Mucosa of stomach (tissue), 1 donor: ENCODE measurements at regions not wholly inside any gene's neighbourhood (a gene's known extent, or its start where the extent isn't known, plus 50 kb on each side); places are given as distances from the start of the nearest gene placed in this dataset.

Experiments
- H3K27me3 ChIP-seq: one replicate; pipeline ENCODE4 v1.7.0; 2013; ENCODE audit warnings: mild to moderate bottlenecking, low read length; ENCODE audit not compliant: control insufficient read depth, insufficient read depth
- H3K36me3 ChIP-seq: one replicate; pipeline ENCODE4 v1.7.0; 2013; ENCODE audit warnings: low read length; ENCODE audit not compliant: control insufficient read depth, insufficient read depth
- H3K4me1 ChIP-seq: one replicate; pipeline ENCODE4 v1.7.0; 2013; ENCODE audit warnings: mild to moderate bottlenecking, low read length; ENCODE audit not compliant: control insufficient read depth, insufficient read depth
- H3K4me3 ChIP-seq: one replicate; pipeline ENCODE4 v1.7.0; 2013; ENCODE audit warnings: low read length
- H3K9ac ChIP-seq: one replicate; pipeline ENCODE4 v1.7.0; 2013; ENCODE audit warnings: mild to moderate bottlenecking, low read length, moderate library complexity
- H3K9me3 ChIP-seq: one replicate; pipeline ENCODE4 v1.7.0; 2013; ENCODE audit warnings: mild to moderate bottlenecking, low read length, moderate library complexity; ENCODE audit not compliant: control insufficient read depth
- donor health status: Pancreatic carcinoma.

DNA sequence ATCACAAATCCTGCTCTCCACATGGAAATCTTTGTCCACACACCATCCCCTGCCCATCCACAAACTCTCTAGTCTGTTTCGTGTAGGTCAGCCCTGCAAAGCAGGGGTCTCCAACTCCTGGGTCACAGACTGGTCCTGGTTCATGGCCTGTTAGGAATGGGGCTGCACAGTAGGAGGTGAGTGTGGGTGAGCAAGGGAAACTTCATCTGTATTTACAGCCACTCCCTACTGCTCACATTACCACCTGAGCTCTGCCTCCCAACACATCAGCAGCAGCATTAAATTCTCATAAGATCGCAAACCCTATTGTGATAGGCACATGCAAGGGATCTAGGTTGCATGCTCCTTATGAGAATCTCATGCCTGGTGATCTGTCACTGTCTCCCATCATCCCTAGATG, 242.1 kb downstream of the FGFR2 start:
- Histone ChIP-seq H3K9me3 (no peaks in the 10 kb centered on the region), H3K27me3 (no peaks in the 10 kb centered on the region), H3K36me3 (no peaks in the 10 kb centered on the region), H3K9ac (no peak overlapping the region), H3K4me3 (no peak overlapping the region), H3K4me1 (peaks cover 17% of the 10 kb centered on the region)

DNA sequence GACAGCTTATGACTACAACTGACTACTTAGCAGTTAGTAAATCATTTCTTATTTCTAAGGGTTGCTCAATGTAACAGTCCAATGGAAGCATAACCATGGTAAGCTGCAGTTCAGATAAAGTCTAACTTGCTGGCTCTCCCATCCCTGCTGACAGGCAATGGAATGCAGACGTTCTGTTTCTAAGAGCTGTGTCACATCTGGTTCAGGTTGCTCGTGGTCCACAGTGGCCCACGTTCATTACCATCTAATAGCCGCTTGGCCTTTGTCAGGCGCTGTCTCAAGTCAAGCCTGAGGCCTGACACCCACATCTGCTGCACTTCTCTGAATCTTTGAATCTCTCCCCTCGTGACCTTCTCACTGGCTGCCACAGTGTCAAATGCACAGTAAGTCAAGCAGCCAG, 240.8 kb downstream of the FGFR2 start:
- H3K4me3 ChIP-seq = no peak overlapping the region
- no peaks in the 10 kb centered on the region for H3K36me3 ChIP-seq
- no peaks in the 10 kb centered on the region for H3K9me3 ChIP-seq
- peaks cover 14% of the 10 kb centered on the region for H3K4me1 ChIP-seq
- H3K27me3 ChIP-seq = no peaks in the 10 kb centered on the region
- no peak overlapping the region for H3K9ac ChIP-seq

DNA sequence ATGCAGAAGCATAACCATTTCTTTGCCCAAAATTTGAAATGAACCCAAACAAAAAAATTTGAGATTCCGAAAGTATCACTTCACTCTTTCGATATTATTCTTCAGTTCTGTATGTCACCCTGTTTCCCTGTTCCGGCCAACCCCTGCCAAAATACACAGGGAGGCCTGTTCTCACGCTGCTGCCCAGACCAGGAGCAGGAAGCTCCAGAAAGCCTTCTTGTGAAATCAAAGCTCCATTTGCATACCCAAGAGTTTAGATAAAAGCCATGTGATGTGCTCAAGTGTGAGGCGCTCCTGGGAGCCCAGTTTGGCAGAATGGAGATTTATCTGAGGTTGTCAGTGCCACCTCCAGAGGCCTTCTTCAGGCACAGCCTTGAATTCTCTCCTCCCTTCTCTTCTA, 236.2 kb downstream of the FGFR2 start:
- H3K36me3 ChIP-seq = no peaks in the 10 kb centered on the region
- peaks cover 10% of the 10 kb centered on the region for H3K4me1 ChIP-seq
- no peak overlapping the region for H3K4me3 ChIP-seq
- no peaks in the 10 kb centered on the region for H3K27me3 ChIP-seq
- H3K9ac ChIP-seq = no peak overlapping the region
- H3K9me3 ChIP-seq = no peaks in the 10 kb centered on the region

DNA sequence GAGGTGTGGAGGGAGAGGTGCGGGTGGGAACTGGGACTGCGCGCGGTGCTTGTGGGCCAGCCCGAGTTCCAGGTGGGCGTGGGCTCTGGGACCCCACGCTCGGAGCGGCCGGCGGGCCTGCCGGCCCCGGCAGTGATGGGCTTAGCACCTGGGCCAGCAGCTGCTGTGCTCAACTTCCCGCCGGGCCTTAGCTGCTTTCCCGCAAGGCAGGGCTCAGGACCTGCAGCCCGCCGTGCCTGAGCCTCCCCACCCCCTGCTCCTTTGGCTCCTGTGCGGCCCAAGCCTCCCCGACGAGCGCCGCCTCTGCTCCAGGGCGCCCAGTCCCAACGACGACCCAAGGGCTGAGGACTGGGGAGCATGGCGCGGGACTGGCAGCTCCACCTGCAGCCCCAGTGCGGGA, 232.7 kb downstream of the FGFR2 start:
- Histone ChIP-seq H3K9ac (no peak overlapping the region), H3K9me3 (no peaks in the 10 kb centered on the region), H3K4me3 (no peak overlapping the region), H3K36me3 (no peaks in the 10 kb centered on the region), H3K27me3 (no peaks in the 10 kb centered on the region), H3K4me1 (peaks cover 11% of the 10 kb centered on the region)

DNA sequence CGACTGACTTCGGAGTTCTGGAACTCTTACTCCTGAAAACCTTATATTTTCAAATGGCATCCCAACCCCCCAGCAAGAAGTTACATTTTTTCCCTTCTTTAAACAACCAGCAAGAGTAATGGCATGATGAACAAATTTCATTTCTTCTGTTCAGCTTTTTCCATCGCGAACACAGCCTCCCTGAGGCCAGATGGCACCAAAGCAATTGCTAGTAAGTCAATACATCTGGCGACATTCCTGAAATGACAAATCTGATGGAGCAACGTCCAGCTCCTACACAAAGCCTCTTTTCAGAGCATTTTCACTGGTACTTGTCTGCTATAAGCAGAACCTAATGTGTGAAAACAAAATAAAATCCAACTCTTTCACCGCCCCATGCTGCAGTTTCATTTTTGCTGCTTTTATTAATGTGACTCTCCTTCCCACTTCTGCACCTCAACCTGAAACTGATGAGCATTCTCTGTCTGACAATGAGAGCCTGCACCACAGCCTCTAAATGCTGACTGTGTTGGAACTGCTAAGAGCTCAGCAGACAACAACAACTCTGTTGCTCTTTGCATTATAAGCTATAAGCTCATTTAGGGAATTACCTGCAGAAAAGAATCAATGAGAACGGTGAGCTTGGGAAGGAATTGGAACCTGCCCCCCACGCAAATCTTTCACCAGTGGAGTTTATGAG, 229.8 kb downstream of the FGFR2 start:
- Histone ChIP-seq H3K27me3 (no peaks in the 10 kb centered on the region), H3K9me3 (no peaks in the 10 kb centered on the region), H3K9ac (no peak overlapping the region), H3K4me3 (no peak overlapping the region), H3K4me1 (peaks cover 7% of the 10 kb centered on the region), H3K36me3 (no peaks in the 10 kb centered on the region)

DNA sequence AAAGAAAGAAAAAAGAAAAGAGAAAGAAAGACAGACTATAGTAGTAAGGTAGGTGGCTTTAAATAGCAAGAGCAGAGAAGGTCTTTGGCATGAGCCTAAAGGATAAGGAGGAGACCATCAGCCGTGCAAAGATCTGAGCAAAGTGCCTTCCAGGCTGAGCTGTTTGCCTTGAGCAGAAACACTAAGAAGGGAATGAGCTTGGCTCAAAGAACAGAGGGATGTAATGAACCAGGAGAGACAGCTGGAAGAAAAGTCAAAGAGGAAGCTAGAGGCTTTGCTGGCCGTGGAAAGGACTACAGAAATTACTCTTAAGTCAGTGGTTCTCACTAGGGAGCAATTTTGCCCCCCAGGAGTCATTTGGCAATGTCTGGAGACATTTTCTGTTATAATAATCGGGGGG, 228.6 kb downstream of the FGFR2 start:
- no peak overlapping the region for H3K9ac ChIP-seq
- H3K9me3 ChIP-seq = no peaks in the 10 kb centered on the region
- H3K4me1 ChIP-seq = peaks cover 7% of the 10 kb centered on the region
- H3K27me3 ChIP-seq = no peaks in the 10 kb centered on the region
- H3K36me3 ChIP-seq = no peaks in the 10 kb centered on the region
- H3K4me3 ChIP-seq = no peak overlapping the region

DNA sequence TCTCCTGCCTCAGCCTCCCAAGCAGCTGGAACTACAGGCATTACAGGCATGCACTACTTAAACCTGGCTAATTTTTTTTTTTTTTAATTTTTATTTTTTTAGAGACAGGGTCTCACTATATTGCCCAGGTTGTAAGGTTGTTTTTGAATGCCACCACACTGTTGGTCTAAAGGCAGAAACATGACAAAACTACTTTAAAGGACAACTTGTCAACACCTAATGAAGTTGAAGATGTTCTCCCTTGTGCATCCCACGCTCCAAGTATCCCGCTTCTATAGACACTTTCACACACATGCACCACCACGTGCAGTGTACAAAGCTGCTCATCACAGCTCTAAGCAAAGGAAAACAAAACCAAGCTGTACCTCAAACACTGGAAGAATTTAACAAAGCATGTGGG, 226.4 kb downstream of the FGFR2 start:
- no peak overlapping the region for H3K4me3 ChIP-seq
- H3K9me3 ChIP-seq = no peaks in the 10 kb centered on the region
- no peak overlapping the region for H3K9ac ChIP-seq
- no peaks in the 10 kb centered on the region for H3K27me3 ChIP-seq
- H3K36me3 ChIP-seq = no peaks in the 10 kb centered on the region
- peaks cover 7% of the 10 kb centered on the region for H3K4me1 ChIP-seq

DNA sequence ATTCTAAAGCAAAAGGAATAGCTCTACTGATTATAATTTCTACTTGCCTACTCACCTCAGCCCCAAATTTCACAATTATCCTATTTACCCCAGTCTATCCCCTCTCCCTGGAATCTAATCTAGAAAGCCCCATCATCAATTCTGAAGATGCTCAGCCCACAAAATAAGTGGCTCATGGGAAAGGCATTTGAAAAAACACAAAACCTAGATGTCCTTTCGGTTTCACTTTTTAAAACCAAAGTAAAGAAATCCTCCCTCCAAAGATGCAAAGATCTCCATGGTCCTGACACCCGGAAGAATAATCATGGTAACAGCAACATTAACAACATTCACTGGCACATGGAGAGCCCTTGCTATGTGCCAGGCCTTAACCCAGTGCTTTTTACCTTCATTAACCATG, 224.8 kb downstream of the FGFR2 start:
- no peaks in the 10 kb centered on the region for H3K36me3 ChIP-seq
- H3K4me1 ChIP-seq = peaks cover 11% of the 10 kb centered on the region
- no peak overlapping the region for H3K9ac ChIP-seq
- no peak overlapping the region for H3K4me3 ChIP-seq
- H3K9me3 ChIP-seq = no peaks in the 10 kb centered on the region
- H3K27me3 ChIP-seq = no peaks in the 10 kb centered on the region

DNA sequence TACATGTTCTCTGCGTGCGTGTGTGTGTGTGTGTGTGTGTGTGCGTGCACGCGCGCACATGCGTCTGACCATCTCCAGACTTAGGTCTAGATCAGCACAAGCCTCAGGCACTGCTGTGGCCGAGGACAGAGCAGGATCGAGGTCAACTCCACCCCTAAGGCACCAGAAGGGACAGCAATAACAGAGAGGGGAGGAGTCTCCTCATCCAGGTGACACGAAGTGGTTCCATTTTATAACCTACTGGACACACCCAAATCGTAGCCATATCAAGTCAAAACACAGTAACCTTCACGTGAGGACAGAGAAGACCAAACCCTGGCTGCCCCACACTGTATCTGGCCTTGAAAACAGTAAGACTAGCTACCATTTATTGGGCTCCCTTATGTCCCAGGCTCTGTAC, 224.1 kb downstream of the FGFR2 start:
- Histone ChIP-seq H3K27me3 (no peaks in the 10 kb centered on the region), H3K36me3 (no peaks in the 10 kb centered on the region), H3K9ac (no peak overlapping the region), H3K9me3 (no peaks in the 10 kb centered on the region), H3K4me3 (no peak overlapping the region), H3K4me1 (peaks cover 13% of the 10 kb centered on the region)

DNA sequence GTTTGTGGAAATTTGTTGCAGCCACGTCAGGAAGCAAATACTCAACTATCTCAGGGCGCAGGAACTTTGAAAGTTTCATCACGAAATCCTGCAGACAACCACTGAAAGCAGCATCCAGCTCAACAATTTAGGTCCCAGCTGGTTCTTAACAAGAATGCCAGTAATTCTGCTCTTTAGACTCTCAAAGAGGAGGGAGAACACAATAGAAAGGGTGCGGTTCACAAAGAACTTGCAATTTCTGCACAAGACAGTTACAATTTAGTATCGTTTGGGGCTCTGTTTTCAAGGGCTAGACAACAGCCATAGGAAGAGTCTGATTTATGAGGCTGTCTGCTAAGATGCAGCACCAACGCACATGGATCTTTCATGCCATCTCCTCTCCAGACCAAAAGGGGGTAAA, 223.1 kb downstream of the FGFR2 start:
- Histone ChIP-seq H3K9ac (no peak overlapping the region), H3K9me3 (no peaks in the 10 kb centered on the region), H3K27me3 (no peaks in the 10 kb centered on the region), H3K4me1 (peaks cover 18% of the 10 kb centered on the region), H3K36me3 (no peaks in the 10 kb centered on the region), H3K4me3 (no peak overlapping the region)

DNA sequence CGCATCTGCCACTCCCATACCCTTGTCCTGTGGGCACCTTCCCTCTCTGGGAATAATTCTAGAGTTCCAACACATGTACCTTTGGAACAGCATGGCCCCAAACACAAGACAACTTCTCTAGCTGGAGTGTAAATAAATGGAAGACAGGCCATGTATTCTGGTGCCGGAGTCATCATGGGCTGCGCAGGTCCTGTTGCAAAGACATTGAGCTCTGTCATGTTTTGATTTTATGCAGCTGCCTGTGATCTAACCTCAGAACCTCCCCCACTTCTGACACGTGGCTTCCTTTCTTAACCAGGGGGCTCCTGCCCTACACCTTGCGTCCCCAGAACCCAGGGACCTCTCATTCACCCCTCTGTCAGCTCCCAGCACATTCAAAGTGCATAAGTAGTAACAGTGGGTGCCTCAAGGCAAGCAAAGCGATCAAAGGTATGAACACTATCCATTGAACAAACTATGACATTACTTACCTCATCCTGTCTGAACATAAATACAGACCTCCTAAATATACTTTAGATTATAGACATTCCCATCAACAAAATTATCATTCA, 219.9 kb downstream of the FGFR2 start:
- Histone ChIP-seq H3K27me3 (no peaks in the 10 kb centered on the region), H3K9me3 (no peaks in the 10 kb centered on the region), H3K4me3 (no peak overlapping the region), H3K36me3 (no peaks in the 10 kb centered on the region), H3K9ac (no peak overlapping the region), H3K4me1 (peaks cover 23% of the 10 kb centered on the region)

DNA sequence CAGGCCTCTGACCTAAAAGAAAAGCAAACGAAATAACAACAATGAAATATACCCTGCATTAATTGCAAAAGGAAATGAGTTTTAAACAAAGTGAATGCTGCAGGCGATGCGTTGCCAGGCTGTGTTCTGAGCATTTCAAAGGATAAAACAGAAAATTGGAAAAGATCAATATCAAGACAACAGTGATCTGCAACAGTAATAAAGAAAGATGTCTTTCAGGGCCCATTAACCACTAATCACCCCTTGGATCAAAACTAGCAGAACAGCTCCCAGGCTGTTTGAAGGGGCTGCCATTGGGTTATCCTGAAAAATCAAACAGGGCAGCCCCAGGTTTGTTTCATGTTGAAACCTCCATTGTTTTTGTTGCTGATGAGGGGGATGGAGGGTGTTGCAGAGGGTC, 219.2 kb downstream of the FGFR2 start:
- H3K4me1 ChIP-seq = peaks cover 23% of the 10 kb centered on the region
- no peaks in the 10 kb centered on the region for H3K36me3 ChIP-seq
- H3K9ac ChIP-seq = no peak overlapping the region
- H3K4me3 ChIP-seq = no peak overlapping the region
- H3K27me3 ChIP-seq = no peaks in the 10 kb centered on the region
- no peaks in the 10 kb centered on the region for H3K9me3 ChIP-seq

DNA sequence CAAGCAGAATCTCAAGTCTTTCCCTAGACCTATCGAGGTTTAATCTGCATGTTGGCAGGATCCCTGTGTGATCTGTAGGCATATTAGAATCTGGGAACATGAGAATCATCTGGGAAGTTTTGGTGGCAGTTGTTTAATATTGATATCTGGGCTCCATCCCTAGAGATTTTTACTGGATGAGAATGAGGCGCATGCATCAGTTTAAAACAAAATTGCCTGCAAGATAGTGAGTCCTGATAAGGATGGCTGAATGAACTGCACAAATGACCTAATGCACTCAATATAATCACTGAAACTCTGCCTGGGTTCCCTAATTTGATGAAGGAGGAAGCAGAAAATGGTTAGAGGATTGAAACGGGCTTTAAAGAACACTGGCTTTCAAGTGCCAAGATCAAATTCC, 218.0 kb downstream of the FGFR2 start:
- Histone ChIP-seq H3K9me3 (no peaks in the 10 kb centered on the region), H3K4me3 (no peak overlapping the region), H3K36me3 (no peaks in the 10 kb centered on the region), H3K27me3 (no peaks in the 10 kb centered on the region), H3K4me1 (peaks cover 23% of the 10 kb centered on the region), H3K9ac (no peak overlapping the region)
